ENCODE measurements at regions not wholly inside any gene's neighbourhood (a gene's known extent, or its start where the extent isn't known, plus 50 kb on each side); places are given as distances from the start of the nearest gene placed in this dataset.

- ATAC-seq (no peak), DNase-seq (no peak)
- no peaks in the 10 kb centered on the region for H3K36me3 ChIP-seq
- H3K4me3 ChIP-seq = no peak overlapping the region
- no peak for TF ChIP-seq CTCF (IDR thresholded peaks at IDR 0.05)
- H3K27ac ChIP-seq = no peak overlapping the region
- no peaks in the 10 kb centered on the region for H3K9me3 ChIP-seq
- no peaks in the 10 kb centered on the region for H3K27me3 ChIP-seq
- no peaks in the 10 kb centered on the region for H3K4me1 ChIP-seq
- intact Hi-C loops (cut with DNase I) = no loop called here
These were observed 226.7 kb upstream of the PDGFD start for GRCh38 chr11:104390651-104391050.

GRCh38 chr11:104385884-104386283 lies 221.9 kb upstream of the PDGFD start:
- TF ChIP-seq CTCF (IDR thresholded peaks at IDR 0.05) = no peak
- H3K4me3 ChIP-seq = no peak overlapping the region
- no peak overlapping the region for H3K27ac ChIP-seq
- DNase-seq (no peak), ATAC-seq (no peak)
- no peaks in the 10 kb centered on the region for H3K27me3 ChIP-seq
- H3K9me3 ChIP-seq = no peaks in the 10 kb centered on the region
- no peaks in the 10 kb centered on the region for H3K36me3 ChIP-seq
- no peaks in the 10 kb centered on the region for H3K4me1 ChIP-seq
- intact Hi-C loops (cut with DNase I) = no loop called here

- Histone ChIP-seq H3K27ac (no peak overlapping the region), H3K36me3 (no peaks in the 10 kb centered on the region), H3K4me1 (no peaks in the 10 kb centered on the region), H3K27me3 (no peaks in the 10 kb centered on the region), H3K9me3 (no peaks in the 10 kb centered on the region), H3K4me3 (no peak overlapping the region)
- no peak for TF ChIP-seq CTCF (IDR thresholded peaks at IDR 0.05)
- no peak for DNase-seq
- intact Hi-C loops (cut with DNase I) = no loop called here
- no peak for ATAC-seq
These were observed 216.4 kb upstream of the PDGFD start for GRCh38 chr11:104380358-104380757.

GRCh38 chr11:104372111-104372510 lies 208.2 kb upstream of the PDGFD start:
- intact Hi-C loops (cut with DNase I) = no loop called here
- H3K4me3 ChIP-seq = no peak overlapping the region
- no peak for ATAC-seq

GRCh38 chr11:104370478-104370877 lies 206.5 kb upstream of the PDGFD start:
- intact Hi-C loops (cut with DNase I) = no loop called here
- H3K27ac ChIP-seq = no peak overlapping the region
- H3K9me3 ChIP-seq = peaks cover 0 to 11% of the 10 kb centered on the region in 2 donors
- no peak for TF ChIP-seq CTCF (IDR thresholded peaks at IDR 0.05)
- H3K4me1 ChIP-seq = no peaks in the 10 kb centered on the region
- no peaks in the 10 kb centered on the region for H3K27me3 ChIP-seq
- DNase-seq (no peak), ATAC-seq (no peak)
- H3K4me3 ChIP-seq = no peak overlapping the region
- H3K36me3 ChIP-seq = no peaks in the 10 kb centered on the region

More at GRCh38 chr11:104372111-104372510, 208.2 kb upstream of the PDGFD start:
- H3K27ac ChIP-seq = no peak overlapping the region
- H3K27me3 ChIP-seq = no peaks in the 10 kb centered on the region
- H3K36me3 ChIP-seq = no peaks in the 10 kb centered on the region
- peaks cover 0 to 3% of the 10 kb centered on the region in 2 donors for H3K9me3 ChIP-seq
- H3K4me1 ChIP-seq = no peaks in the 10 kb centered on the region
- no peak for TF ChIP-seq CTCF (IDR thresholded peaks at IDR 0.05)
- DNase-seq = no peak

All from left lung (tissue), 4 donors.